ENCODE measurements at regions not wholly inside any gene's neighbourhood (a gene's known extent, or its start where the extent isn't known, plus 50 kb on each side); places are given as distances from the start of the nearest gene placed in this dataset.

GRCh38 chr4:37002625-37003024 lies 241.9 kb upstream of the NWD2 start:
- Histone ChIP-seq H2BK15ac (ENCODE audit: low read depth, poor library complexity, severe bottlenecking) (no peak overlapping the region), H3K9ac (ENCODE audit: low read length) (no peak overlapping the region), H3K36me3 (ENCODE audit: control insufficient read depth in 1 of 2, insufficient read depth in 2 of 2, low read depth in 1 of 2, low read length in 2 of 2) (no peaks in the 10 kb centered on the region), H3K23ac (ENCODE audit: low read length in 2 of 2) (no peak overlapping the region), H3K4me2 (ENCODE audit: low read length, poor library complexity, severe bottlenecking) (no peak overlapping the region), H2AFZ (ENCODE audit: low read depth, low read length) (no peak overlapping the region), H2BK5ac (ENCODE audit: low read depth, low read length, poor library complexity, severe bottlenecking) (no peak overlapping the region), H3K9me3 (ENCODE audit: control insufficient read depth, low read length) (peaks cover 2% of the 10 kb centered on the region), H4K8ac (ENCODE audit: low read length) (no peak overlapping the region), H3K18ac (ENCODE audit: low read depth in 1 of 2, low read length in 2 of 2) (no peak overlapping the region), H3K4me1 (ENCODE audit: control insufficient read depth, insufficient read depth, low read depth, low read length) (no peaks in the 10 kb centered on the region), H2BK120ac (ENCODE audit: low read depth, low read length) (no peak overlapping the region), H3K14ac (ENCODE audit: low read length in 2 of 2) (no peak overlapping the region), H3K4ac (ENCODE audit: low read depth in 1 of 2, low read length in 2 of 2) (no peak overlapping the region), H4K91ac (ENCODE audit: low read length) (no peak overlapping the region), H3K27ac (ENCODE audit: low read length, poor library complexity, severe bottlenecking) (no peak overlapping the region), H3K4me3 (ENCODE audit: insufficient read depth in 1 of 2, low read depth in 1 of 2, low read length in 2 of 2) (no peak overlapping the region), H3K27me3 (ENCODE audit: control insufficient read depth in 1 of 2, insufficient read depth in 1 of 2, low read length in 2 of 2) (no peaks in the 10 kb centered on the region), H2BK12ac (ENCODE audit: low read length in 2 of 2) (no peak overlapping the region), H2AK5ac (ENCODE audit: low read length, severe bottlenecking) (no peak overlapping the region), H3K79me1 (replicated peaks; ENCODE audit: low read length, poor library complexity, severe bottlenecking) (no peaks in the 10 kb centered on the region)
- 28% methylated on average over 2 of the region's 2 CpGs for WGBS
- no peak for DNase-seq

GRCh38 chr4:37008199-37008598 lies 236.3 kb upstream of the NWD2 start:
- no peak overlapping the region for H3K18ac ChIP-seq (ENCODE audit: low read depth in 1 of 2, low read length in 2 of 2)
- no peaks in the 10 kb centered on the region for H3K79me1 ChIP-seq (replicated peaks; ENCODE audit: low read length, poor library complexity, severe bottlenecking)
- H2BK5ac ChIP-seq (ENCODE audit: low read depth, low read length, poor library complexity, severe bottlenecking), result no peak overlapping the region
- no peaks in the 10 kb centered on the region for H3K4me1 ChIP-seq (ENCODE audit: control insufficient read depth, insufficient read depth, low read depth, low read length)
- H3K14ac ChIP-seq (ENCODE audit: low read length in 2 of 2), result no peak overlapping the region
- H3K9me3 ChIP-seq (ENCODE audit: control insufficient read depth, low read length), result no peaks in the 10 kb centered on the region
- DNase-seq, result no peak
- H3K36me3 ChIP-seq (ENCODE audit: control insufficient read depth in 1 of 2, insufficient read depth in 2 of 2, low read depth in 1 of 2, low read length in 2 of 2), result no peaks in the 10 kb centered on the region
- no peak overlapping the region for H4K8ac ChIP-seq (ENCODE audit: low read length)
- no peak overlapping the region for H3K9ac ChIP-seq (ENCODE audit: low read length)
- no peak overlapping the region for H3K4me2 ChIP-seq (ENCODE audit: low read length, poor library complexity, severe bottlenecking)
- WGBS, result 33% methylated on average over 2 of the region's 2 CpGs
- H3K27me3 ChIP-seq (ENCODE audit: control insufficient read depth in 1 of 2, insufficient read depth in 1 of 2, low read length in 2 of 2), result no peaks in the 10 kb centered on the region
- no peak overlapping the region for H4K91ac ChIP-seq (ENCODE audit: low read length)
- no peak overlapping the region for H3K4ac ChIP-seq (ENCODE audit: low read depth in 1 of 2, low read length in 2 of 2)
- no peak overlapping the region for H2BK120ac ChIP-seq (ENCODE audit: low read depth, low read length)
- no peak overlapping the region for H3K23ac ChIP-seq (ENCODE audit: low read length in 2 of 2)
- no peak overlapping the region for H3K27ac ChIP-seq (ENCODE audit: low read length, poor library complexity, severe bottlenecking)
- no peak overlapping the region for H2AFZ ChIP-seq (ENCODE audit: low read depth, low read length)
- H2BK15ac ChIP-seq (ENCODE audit: low read depth, poor library complexity, severe bottlenecking), result no peak overlapping the region
- H3K4me3 ChIP-seq (ENCODE audit: insufficient read depth in 1 of 2, low read depth in 1 of 2, low read length in 2 of 2), result no peak overlapping the region
- H2BK12ac ChIP-seq (ENCODE audit: low read length in 2 of 2), result no peak overlapping the region
- no peak overlapping the region for H2AK5ac ChIP-seq (ENCODE audit: low read length, severe bottlenecking)

GRCh38 chr4:37014584-37014983 lies 230.0 kb upstream of the NWD2 start:
- Histone ChIP-seq H2AFZ (ENCODE audit: low read depth, low read length) (no peak overlapping the region), H3K4ac (ENCODE audit: low read depth in 1 of 2, low read length in 2 of 2) (no peak overlapping the region), H3K79me1 (replicated peaks; ENCODE audit: low read length, poor library complexity, severe bottlenecking) (no peaks in the 10 kb centered on the region), H3K27me3 (ENCODE audit: control insufficient read depth in 1 of 2, insufficient read depth in 1 of 2, low read length in 2 of 2) (no peaks in the 10 kb centered on the region), H3K9ac (ENCODE audit: low read length) (no peak overlapping the region), H2BK15ac (ENCODE audit: low read depth, poor library complexity, severe bottlenecking) (no peak overlapping the region), H3K4me2 (ENCODE audit: low read length, poor library complexity, severe bottlenecking) (no peak overlapping the region), H3K14ac (ENCODE audit: low read length in 2 of 2) (no peak overlapping the region), H3K4me1 (ENCODE audit: control insufficient read depth, insufficient read depth, low read depth, low read length) (no peaks in the 10 kb centered on the region), H2AK5ac (ENCODE audit: low read length, severe bottlenecking) (no peak overlapping the region), H4K91ac (ENCODE audit: low read length) (no peak overlapping the region), H3K18ac (ENCODE audit: low read depth in 1 of 2, low read length in 2 of 2) (no peak overlapping the region), H3K36me3 (ENCODE audit: control insufficient read depth in 1 of 2, insufficient read depth in 2 of 2, low read depth in 1 of 2, low read length in 2 of 2) (no peaks in the 10 kb centered on the region), H3K27ac (ENCODE audit: low read length, poor library complexity, severe bottlenecking) (no peak overlapping the region), H2BK120ac (ENCODE audit: low read depth, low read length) (no peak overlapping the region), H4K8ac (ENCODE audit: low read length) (no peak overlapping the region), H3K4me3 (ENCODE audit: insufficient read depth in 1 of 2, low read depth in 1 of 2, low read length in 2 of 2) (no peak overlapping the region), H3K23ac (ENCODE audit: low read length in 2 of 2) (no peak overlapping the region), H2BK12ac (ENCODE audit: low read length in 2 of 2) (no peak overlapping the region), H3K9me3 (ENCODE audit: control insufficient read depth, low read length) (no peaks in the 10 kb centered on the region), H2BK5ac (ENCODE audit: low read depth, low read length, poor library complexity, severe bottlenecking) (no peak overlapping the region)
- DNase-seq, result no peak

GRCh38 chr4:37015391-37015790 lies 229.2 kb upstream of the NWD2 start:
- H4K91ac ChIP-seq (ENCODE audit: low read length), result no peak overlapping the region
- H2AK5ac ChIP-seq (ENCODE audit: low read length, severe bottlenecking), result no peak overlapping the region
- no CpG with 5 or more reads among the region's 2 CpGs for WGBS
- no peaks in the 10 kb centered on the region for H3K27me3 ChIP-seq (ENCODE audit: control insufficient read depth in 1 of 2, insufficient read depth in 1 of 2, low read length in 2 of 2)
- no peak overlapping the region for H4K8ac ChIP-seq (ENCODE audit: low read length)
- H3K9ac ChIP-seq (ENCODE audit: low read length), result no peak overlapping the region
- H3K18ac ChIP-seq (ENCODE audit: low read depth in 1 of 2, low read length in 2 of 2), result no peak overlapping the region
- H3K4ac ChIP-seq (ENCODE audit: low read depth in 1 of 2, low read length in 2 of 2), result no peak overlapping the region
- no peaks in the 10 kb centered on the region for H3K9me3 ChIP-seq (ENCODE audit: control insufficient read depth, low read length)
- H3K14ac ChIP-seq (ENCODE audit: low read length in 2 of 2), result no peak overlapping the region
- H3K4me2 ChIP-seq (ENCODE audit: low read length, poor library complexity, severe bottlenecking), result no peak overlapping the region
- H2BK5ac ChIP-seq (ENCODE audit: low read depth, low read length, poor library complexity, severe bottlenecking), result no peak overlapping the region
- H2AFZ ChIP-seq (ENCODE audit: low read depth, low read length), result no peak overlapping the region
- H3K36me3 ChIP-seq (ENCODE audit: control insufficient read depth in 1 of 2, insufficient read depth in 2 of 2, low read depth in 1 of 2, low read length in 2 of 2), result no peaks in the 10 kb centered on the region
- no peak overlapping the region for H3K23ac ChIP-seq (ENCODE audit: low read length in 2 of 2)
- no peak overlapping the region for H3K4me3 ChIP-seq (ENCODE audit: insufficient read depth in 1 of 2, low read depth in 1 of 2, low read length in 2 of 2)
- H3K79me1 ChIP-seq (replicated peaks; ENCODE audit: low read length, poor library complexity, severe bottlenecking), result no peaks in the 10 kb centered on the region
- no peak for DNase-seq
- no peaks in the 10 kb centered on the region for H3K4me1 ChIP-seq (ENCODE audit: control insufficient read depth, insufficient read depth, low read depth, low read length)
- H2BK15ac ChIP-seq (ENCODE audit: low read depth, poor library complexity, severe bottlenecking), result no peak overlapping the region
- H2BK120ac ChIP-seq (ENCODE audit: low read depth, low read length), result no peak overlapping the region
- no peak overlapping the region for H2BK12ac ChIP-seq (ENCODE audit: low read length in 2 of 2)
- no peak overlapping the region for H3K27ac ChIP-seq (ENCODE audit: low read length, poor library complexity, severe bottlenecking)

Data from mesenchymal stem cell (in vitro differentiated cells and primary cell).